Superior temporal gyrus (tissue), 1 donor: ENCODE measurements at regions not wholly inside any gene's neighbourhood (a gene's known extent, or its start where the extent isn't known, plus 50 kb on each side); places are given as distances from the start of the nearest gene placed in this dataset.

Source experiments
- DNase-seq: peaks from one replicate; pipeline ENCODE4 v3.0.0-alpha.2; 2016; ENCODE audit errors: extremely low spot score

DNA sequence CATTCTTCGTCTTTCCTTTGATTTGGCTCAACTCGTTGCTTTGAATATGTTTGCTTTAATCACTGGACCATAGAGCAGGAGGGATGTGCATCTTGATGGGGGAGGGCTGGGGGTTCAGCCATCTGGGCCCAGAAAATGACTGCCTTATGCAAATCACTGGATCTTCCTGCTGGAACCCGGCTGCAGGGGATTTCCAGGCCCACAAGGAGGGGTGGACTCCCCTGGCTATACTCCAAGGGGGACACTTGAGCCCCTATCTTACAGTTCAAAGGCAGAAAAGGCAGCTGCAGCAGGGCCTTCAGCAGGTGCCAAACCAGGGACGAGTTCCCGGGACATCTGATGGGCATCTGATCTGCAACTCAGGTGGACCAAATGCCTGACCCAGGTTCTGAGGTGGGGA lies 122.5 kb downstream of the DICER1 start:
- no peak for DNase-seq

GRCh38 chr14:95033682-95034632 lies 123.4 kb downstream of the DICER1 start:
- DNase-seq = no peak

- no peak for DNase-seq
These were observed 124.3 kb downstream of the DICER1 start for GRCh38 chr14:95033031-95033430.

DNA sequence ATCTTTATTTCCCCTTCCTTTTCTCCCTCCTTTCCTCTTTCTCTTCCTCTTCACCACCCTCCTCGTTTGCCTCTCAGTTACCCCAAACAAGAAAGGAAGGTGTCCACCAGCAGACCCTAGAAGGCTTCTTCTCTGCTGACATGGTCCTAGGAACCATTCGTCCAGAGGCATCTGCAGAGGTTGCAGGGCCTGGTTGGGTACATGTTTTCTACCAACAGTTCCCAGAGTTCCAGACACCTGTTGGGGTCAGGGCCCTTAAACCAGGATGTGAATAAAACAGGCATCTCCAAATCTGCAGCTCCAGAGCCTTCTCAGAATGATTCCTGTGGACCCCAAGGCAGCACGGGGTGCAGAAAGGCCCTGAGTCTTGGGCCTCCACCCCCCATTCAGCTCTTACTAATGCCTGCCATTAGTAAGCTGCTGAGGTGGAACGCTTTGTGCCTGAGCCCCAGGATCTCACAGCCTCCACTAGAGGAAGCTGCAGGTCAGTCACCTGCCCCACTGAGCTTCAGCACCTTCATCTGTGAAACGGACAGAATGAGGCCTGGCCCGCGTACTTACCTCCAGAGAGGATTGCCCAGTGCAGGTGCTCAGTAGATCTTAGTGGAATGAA lies 130.4 kb downstream of the DICER1 start:
- DNase-seq = no peak

- DNase-seq = no peak
These were observed 131.4 kb downstream of the DICER1 start for GRCh38 chr14:95025941-95026340.

- DNase-seq = no peak
These were observed 132.1 kb downstream of the DICER1 start for GRCh38 chr14:95025218-95025617.

DNA sequence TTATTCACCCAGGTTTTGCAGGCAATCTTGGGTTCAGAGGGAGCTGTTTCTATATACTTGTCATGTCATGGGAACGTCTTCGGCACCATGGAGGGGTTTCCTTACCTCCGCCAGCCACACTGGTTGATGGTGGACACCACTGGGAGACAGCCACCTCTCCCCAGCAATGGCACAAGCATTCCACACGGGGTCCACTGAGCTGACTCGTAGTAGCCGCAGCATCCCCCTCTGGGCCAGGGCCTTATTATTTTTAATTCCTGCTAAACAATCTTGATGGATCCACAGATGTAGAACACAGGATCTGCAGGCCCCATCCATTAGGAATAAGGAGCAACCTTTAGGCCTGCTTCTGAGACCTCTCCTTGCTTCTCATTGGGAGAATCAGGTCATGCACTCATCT lies 132.9 kb downstream of the DICER1 start:
- no peak for DNase-seq

DNA sequence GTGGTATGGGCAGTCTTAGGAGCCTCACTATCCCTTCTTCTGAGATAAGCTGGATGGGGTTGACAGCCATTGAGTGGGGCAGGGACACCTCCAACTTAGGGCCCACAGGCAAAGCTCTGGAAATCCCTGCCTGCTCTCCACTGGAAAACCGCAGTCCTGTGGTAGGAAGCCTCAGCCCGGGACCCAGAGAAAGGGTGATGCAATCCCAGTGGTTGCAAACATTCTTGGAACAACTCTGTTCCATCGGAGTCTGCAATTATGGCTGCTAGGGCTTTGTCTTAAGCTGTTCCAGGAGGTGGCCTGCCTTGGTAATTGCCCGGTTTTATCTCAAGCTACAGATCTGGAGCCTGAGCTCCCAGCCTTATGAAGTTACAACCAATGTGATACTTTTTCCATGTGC lies 133.4 kb downstream of the DICER1 start:
- DNase-seq = no peak

DNA sequence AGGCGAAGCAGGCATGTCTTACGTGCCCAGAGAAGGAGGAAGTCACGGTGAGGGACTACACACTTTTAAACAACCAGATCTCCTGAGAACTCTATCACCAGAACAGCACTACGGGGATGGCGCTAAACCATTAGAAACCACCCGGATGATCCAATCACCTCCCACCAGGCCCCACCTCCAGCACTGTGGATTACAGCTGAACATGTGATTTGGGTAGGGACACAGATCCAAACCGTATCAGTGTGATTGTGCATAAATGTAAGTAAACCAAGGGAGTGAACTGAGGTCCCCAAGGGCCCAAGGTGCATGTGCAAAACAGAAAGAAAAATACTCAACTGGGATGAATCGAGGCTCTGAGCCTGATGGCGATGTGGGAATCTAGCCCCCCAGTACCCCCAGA lies 134.2 kb downstream of the DICER1 start:
- no peak for DNase-seq

DNA sequence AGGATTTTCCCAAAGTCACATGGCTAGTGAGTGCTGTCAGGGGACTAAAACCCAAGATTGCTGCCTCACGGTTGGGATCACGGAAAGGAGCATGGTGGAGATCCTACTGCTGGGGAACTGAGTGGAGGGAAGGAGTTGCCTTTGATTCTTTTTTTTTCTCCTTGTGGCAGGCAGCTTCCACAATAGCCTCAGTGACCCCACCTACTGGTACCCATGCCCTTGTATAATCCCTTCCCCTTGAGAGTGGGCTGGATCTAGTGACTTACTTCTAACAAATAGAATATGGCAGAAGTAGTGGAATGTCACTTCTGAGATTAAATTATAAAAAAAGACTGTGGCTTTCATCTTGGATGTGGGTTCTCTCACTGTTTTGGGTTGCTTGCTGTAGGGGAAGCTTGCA lies 135.7 kb downstream of the DICER1 start:
- DNase-seq = no peak

GRCh38 chr14:95018821-95019220 lies 138.5 kb downstream of the DICER1 start:
- DNase-seq = no peak

GRCh38 chr14:95015046-95015445 lies 142.3 kb downstream of the DICER1 start:
- no peak for DNase-seq

DNA sequence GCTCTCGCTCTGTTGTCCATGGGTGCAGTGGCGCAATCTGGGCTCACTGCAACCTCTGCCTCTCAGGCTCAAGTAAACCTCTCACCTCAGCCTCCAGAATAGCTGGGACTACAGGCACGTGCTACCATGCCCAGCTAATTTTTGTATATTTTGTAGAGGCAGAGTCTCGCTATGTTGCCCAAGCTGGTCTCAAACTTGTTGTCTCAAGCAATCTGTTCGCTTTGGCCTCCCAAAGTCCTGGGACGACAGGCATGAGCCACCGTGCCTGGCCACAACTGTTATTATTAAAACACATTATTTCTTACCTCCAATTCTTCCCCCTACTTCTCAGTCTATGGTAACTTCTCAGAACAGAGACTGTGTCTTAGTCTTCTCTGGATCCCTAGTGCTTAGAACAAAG lies 143.3 kb downstream of the DICER1 start:
- DNase-seq = no peak

DNA sequence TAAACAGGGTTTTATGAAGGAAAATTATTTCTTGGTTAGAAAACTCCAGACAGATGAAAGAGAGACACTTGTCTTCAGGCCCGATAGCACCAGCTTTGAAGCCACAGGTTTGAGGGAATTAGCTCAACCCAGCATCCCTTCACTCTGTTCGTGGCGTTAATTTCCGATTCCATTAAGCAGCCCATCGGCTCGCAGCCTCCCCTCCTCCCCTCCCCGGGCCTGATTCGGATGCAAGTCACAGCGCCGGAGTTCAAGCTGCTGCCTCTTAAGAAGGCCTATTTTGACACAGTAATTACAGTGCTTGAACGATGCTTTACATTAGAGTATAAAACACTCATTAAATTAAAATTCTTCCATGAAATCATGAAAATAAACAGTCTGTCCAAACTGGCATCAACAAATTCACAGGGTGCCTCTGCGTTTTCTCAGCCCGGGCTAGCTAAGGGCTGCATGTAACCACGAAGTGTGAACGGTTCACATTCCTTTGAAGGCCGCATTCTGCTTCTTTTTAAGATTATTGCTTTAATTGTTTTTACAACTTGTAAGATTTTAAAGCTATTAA lies 145.8 kb downstream of the DICER1 start:
- DNase-seq = no peak

GRCh38 chr14:95008445-95009217 lies 148.7 kb downstream of the DICER1 start:
- DNase-seq = no peak

DNA sequence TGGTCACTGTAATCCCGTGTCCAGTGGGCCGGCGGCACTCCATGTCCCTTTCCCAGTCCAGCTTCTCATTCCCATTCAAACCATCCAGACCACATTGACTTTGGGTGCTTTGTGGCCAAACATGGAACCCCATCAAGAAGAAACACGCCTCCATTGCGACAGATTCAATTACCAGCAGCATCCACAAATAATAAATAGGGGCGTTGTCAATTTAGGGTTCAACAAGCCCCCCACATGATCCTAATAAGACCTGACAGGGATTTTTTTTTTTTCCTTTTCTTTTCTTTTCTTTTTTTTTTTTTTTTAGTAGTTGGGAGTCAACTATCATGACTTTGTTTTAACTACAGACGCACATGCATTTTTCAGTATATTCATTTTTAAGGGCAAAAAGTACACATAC lies 149.4 kb downstream of the DICER1 start:
- no peak for DNase-seq

DNA sequence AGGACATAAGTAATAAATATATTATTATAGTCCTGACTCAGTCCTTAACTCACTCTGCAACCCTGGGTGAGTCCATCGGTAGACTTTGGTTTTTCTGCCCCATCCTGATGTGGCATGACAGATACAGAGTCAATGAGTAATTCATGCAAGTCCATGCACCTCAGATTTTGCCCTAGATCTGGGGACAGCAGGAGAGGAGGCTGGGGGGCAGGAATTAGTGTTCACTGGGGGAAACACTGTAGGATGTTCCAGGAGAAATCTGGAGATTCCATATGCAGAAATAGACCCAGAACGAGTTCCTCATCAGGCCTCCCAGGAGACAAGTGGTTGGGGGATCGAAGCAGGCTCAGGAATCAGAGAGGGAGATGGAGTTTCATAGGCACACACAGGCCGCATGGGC lies 150.8 kb downstream of the DICER1 start:
- DNase-seq = no peak

DNA sequence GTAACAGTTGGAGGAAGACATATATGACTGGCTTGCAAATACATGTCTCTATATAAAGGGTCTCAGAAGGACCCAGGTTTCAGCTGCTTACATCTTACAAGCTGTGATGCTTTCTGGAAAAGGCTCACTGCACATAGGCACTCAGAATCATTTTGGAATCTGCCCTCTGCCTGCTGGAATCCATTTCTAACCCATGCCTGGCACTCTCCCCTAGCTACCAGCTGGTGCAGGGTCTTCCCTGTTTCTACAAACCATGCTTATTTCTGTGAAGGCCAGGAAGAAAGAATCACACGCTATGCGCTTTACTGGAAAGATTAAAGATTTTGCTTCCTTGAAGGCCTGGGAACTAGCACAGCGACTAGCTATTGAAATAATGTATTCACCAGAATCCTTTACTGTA lies 151.3 kb downstream of the DICER1 start:
- DNase-seq = no peak

DNA sequence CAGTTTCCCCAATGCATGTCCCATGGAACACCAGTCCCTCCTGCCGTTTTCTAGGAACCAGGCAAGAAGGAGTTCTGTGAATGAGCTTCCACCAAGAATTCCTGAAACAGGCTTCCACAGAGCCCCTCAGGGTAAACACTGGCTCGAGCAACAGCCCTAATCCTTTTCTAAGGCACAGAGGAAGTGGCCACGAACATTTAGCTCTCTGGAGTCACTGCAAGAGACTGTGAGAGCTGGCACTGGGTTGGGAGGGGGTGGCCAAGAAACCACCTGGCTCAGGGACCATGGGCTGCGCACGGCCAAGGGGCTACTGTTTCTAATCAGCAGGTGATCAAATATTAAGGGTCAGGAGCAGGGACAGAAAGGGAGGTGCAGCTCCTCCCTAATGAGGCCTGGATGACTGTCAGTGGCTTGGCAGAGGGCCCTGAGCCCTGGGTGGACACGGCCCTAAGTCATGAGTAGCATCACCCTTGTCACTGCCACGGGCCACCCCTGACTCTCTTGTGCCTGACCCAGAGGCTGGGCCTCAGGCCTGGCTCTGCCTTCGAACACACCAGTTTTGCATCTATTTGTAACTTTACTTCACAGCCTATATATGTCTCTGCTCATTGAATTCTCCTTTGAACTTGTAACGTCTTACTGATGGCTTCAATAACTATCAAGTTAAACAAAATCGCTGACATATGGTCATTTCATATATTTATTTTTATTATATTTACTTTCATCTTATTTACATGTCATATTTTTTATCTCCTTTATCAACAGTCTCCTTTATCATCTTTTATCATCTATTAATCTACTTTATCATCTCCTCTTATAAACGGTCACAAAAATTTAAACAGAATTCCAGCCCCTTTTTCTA lies 154.0 kb downstream of the DICER1 start:
- no peak for DNase-seq

DNA sequence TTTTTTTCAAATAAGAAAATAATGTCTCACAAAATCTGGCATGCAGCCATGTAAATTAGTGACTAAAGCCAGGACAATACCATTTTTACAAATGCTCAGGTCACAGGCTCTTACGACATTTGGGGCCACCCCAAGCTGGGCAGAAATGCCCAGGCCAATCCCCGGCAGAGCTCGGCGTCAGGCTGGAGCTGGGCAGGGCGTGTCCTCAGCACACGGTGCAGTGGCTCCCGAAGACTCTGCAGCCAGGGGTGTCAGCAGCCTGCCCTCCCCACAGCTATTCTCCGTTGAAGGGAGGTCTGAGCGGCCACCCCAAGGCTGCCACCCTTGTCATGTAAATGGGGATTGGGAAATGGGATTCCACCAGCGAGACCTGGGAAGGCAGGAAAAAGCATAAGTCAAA lies 158.6 kb downstream of the DICER1 start:
- DNase-seq = no peak

DNA sequence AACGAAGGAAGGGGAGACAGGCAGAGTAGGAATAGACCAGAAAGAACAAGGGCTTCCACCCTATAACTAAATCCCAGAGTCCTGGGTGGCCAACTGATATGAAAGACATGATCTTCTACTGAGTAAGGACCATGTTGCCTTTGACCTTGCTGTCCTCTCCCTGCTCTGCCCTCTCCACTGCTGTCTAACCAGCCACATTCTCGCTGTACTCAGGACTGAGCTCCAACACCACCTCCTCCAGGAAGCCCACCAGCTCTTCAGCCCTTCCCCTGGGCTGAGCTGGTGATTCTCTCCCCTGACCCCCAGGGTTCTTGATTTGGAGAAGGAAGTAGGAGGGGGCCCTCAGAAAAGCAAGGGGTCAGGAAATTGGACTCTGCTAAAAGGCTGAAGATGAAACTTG lies 159.2 kb downstream of the DICER1 start:
- DNase-seq = no peak
